HAP-1 (cell line): ENCODE measurements at regions not wholly inside any gene's neighbourhood (a gene's known extent, or its start where the extent isn't known, plus 50 kb on each side); places are given as distances from the start of the nearest gene placed in this dataset.

Experiments used
- DNase-seq, 2 experiments: peaks; one replicate each; pipeline ENCODE4 v3.0.0-alpha.2; 2016 to 2020; ENCODE audit warnings: low spot score in 2 of 2
- H3K27me3 ChIP-seq: fragments of 250-450 bp; sonication (Bioruptor Pico); 2 replicates; pipeline ENCODE4 v1.5.1; 2020; ENCODE audit warnings: low read depth, mild to moderate bottlenecking, moderate library complexity
- H3K36me3 ChIP-seq: fragments of 250-450 bp; sonication (Bioruptor Pico); replicated peaks from 2 replicates; pipeline ENCODE4 v1.5.1; 2020; ENCODE audit warnings: mild to moderate bottlenecking
- H3K4me1 ChIP-seq: fragments of 250-450 bp; sonication (Bioruptor Pico); 2 replicates; pipeline ENCODE4 v1.5.1; 2020; ENCODE audit warnings: mild to moderate bottlenecking
- H3K4me3 ChIP-seq: fragments of 250-450 bp; sonication (Bioruptor Pico); 2 replicates; pipeline ENCODE4 v1.5.1; 2020; ENCODE audit warnings: mild to moderate bottlenecking, moderate library complexity
- H3K9me3 ChIP-seq: fragments of 250-450 bp; sonication (Bioruptor Pico); 2 replicates; pipeline ENCODE4 v1.5.1; 2020; ENCODE audit warnings: mild to moderate bottlenecking, moderate library complexity
- in situ Hi-C: fragments of 300-500 bp; cut with MboI; formaldehyde crosslinking; loops from 3 replicates; pipeline ENCODE4 v1.14.3; 2020; ENCODE audit warnings: low sequenced_read_pairs, inconsistent platforms, mixed read lengths

- no peaks in the 10 kb centered on the region for H3K9me3 ChIP-seq
- no peaks in the 10 kb centered on the region for H3K27me3 ChIP-seq
- H3K4me3 ChIP-seq = no peak overlapping the region
- DNase-seq = no peak
- in situ Hi-C loops = no loop called here
- no peaks in the 10 kb centered on the region for H3K4me1 ChIP-seq
- no peaks in the 10 kb centered on the region for H3K36me3 ChIP-seq
Measured at GRCh38 chr5:60527072-60527471, 172.9 kb downstream of the DEPDC1B start.

GRCh38 chr5:60526336-60526875 lies 173.6 kb downstream of the DEPDC1B start:
- no peaks in the 10 kb centered on the region for H3K4me1 ChIP-seq
- H3K27me3 ChIP-seq = no peaks in the 10 kb centered on the region
- H3K36me3 ChIP-seq = no peaks in the 10 kb centered on the region
- H3K9me3 ChIP-seq = no peaks in the 10 kb centered on the region
- in situ Hi-C loops = no loop called here
- H3K4me3 ChIP-seq = no peak overlapping the region
- no peak for DNase-seq

- in situ Hi-C loops = no loop called here
- no peaks in the 10 kb centered on the region for H3K4me1 ChIP-seq
- DNase-seq = no peak
- no peaks in the 10 kb centered on the region for H3K9me3 ChIP-seq
- H3K36me3 ChIP-seq = no peaks in the 10 kb centered on the region
- no peak overlapping the region for H3K4me3 ChIP-seq
- H3K27me3 ChIP-seq = peaks cover 6% of the 10 kb centered on the region; the same call in 1 of the 2 replicates
Measured at GRCh38 chr5:60522292-60522905, 177.6 kb downstream of the DEPDC1B start.

- Histone ChIP-seq H3K27me3 (peaks cover 6% of the 10 kb centered on the region; the same call in 1 of the 2 replicates), H3K4me3 (no peak overlapping the region), H3K36me3 (no peaks in the 10 kb centered on the region), H3K4me1 (no peaks in the 10 kb centered on the region), H3K9me3 (no peaks in the 10 kb centered on the region)
- DNase-seq = no peak
- in situ Hi-C loops = no loop called here
Measured at GRCh38 chr5:60521376-60522291, 178.3 kb downstream of the DEPDC1B start.

GRCh38 chr5:60520451-60521227 lies 179.3 kb downstream of the DEPDC1B start:
- no peak overlapping the region for H3K4me3 ChIP-seq
- H3K36me3 ChIP-seq = no peaks in the 10 kb centered on the region
- H3K9me3 ChIP-seq = no peaks in the 10 kb centered on the region
- H3K27me3 ChIP-seq = peaks cover 6% of the 10 kb centered on the region; the same call in 1 of the 2 replicates
- no peak for DNase-seq
- in situ Hi-C loops = no loop called here
- no peaks in the 10 kb centered on the region for H3K4me1 ChIP-seq

- in situ Hi-C loops = no loop called here
- no peaks in the 10 kb centered on the region for H3K36me3 ChIP-seq
- no peaks in the 10 kb centered on the region for H3K9me3 ChIP-seq
- H3K4me1 ChIP-seq = no peaks in the 10 kb centered on the region
- H3K27me3 ChIP-seq = peaks cover 6% of the 10 kb centered on the region; the same call in 1 of the 2 replicates
- H3K4me3 ChIP-seq = no peak overlapping the region
- DNase-seq = no peak
Measured at GRCh38 chr5:60519372-60519771, 180.6 kb downstream of the DEPDC1B start.

GRCh38 chr5:60517850-60518249 lies 182.1 kb downstream of the DEPDC1B start:
- H3K4me3 ChIP-seq = no peak overlapping the region

GRCh38 chr5:60517094-60517694 lies 182.8 kb downstream of the DEPDC1B start:
- Histone ChIP-seq H3K27me3 (peaks cover 6% of the 10 kb centered on the region; the same call in 1 of the 2 replicates), H3K4me3 (no peak overlapping the region), H3K4me1 (no peaks in the 10 kb centered on the region), H3K36me3 (no peaks in the 10 kb centered on the region), H3K9me3 (no peaks in the 10 kb centered on the region)
- in situ Hi-C loops = no loop called here
- DNase-seq = no peak

More at GRCh38 chr5:60517850-60518249, 182.1 kb downstream of the DEPDC1B start:
- Histone ChIP-seq H3K36me3 (no peaks in the 10 kb centered on the region), H3K27me3 (peaks cover 6% of the 10 kb centered on the region; the same call in 1 of the 2 replicates), H3K4me1 (no peaks in the 10 kb centered on the region), H3K9me3 (no peaks in the 10 kb centered on the region)
- in situ Hi-C loops = no loop called here
- DNase-seq = no peak

- in situ Hi-C loops = no loop called here
- H3K4me1 ChIP-seq = no peaks in the 10 kb centered on the region
- H3K9me3 ChIP-seq = no peaks in the 10 kb centered on the region
- peaks cover 6% of the 10 kb centered on the region; the same call in 1 of the 2 replicates for H3K27me3 ChIP-seq
- no peak for DNase-seq
- no peaks in the 10 kb centered on the region for H3K36me3 ChIP-seq
- no peak overlapping the region for H3K4me3 ChIP-seq
Measured at GRCh38 chr5:60516688-60517087, 183.3 kb downstream of the DEPDC1B start.

- Histone ChIP-seq H3K9me3 (no peaks in the 10 kb centered on the region), H3K4me1 (no peaks in the 10 kb centered on the region), H3K36me3 (no peaks in the 10 kb centered on the region), H3K27me3 (peaks cover under 1% of the 10 kb centered on the region; the same call in 1 of the 2 replicates), H3K4me3 (no peak overlapping the region)
- in situ Hi-C loops = no loop called here
- no peak for DNase-seq
Measured at GRCh38 chr5:60514152-60514551, 185.8 kb downstream of the DEPDC1B start.

- Histone ChIP-seq H3K4me1 (no peaks in the 10 kb centered on the region), H3K4me3 (no peak overlapping the region), H3K36me3 (no peaks in the 10 kb centered on the region), H3K27me3 (no peaks in the 10 kb centered on the region), H3K9me3 (no peaks in the 10 kb centered on the region)
- DNase-seq = no peak
- in situ Hi-C loops = no loop called here
Measured at GRCh38 chr5:60512117-60512516, 187.8 kb downstream of the DEPDC1B start.

GRCh38 chr5:60510663-60511062 lies 189.3 kb downstream of the DEPDC1B start:
- H3K9me3 ChIP-seq = no peaks in the 10 kb centered on the region
- H3K4me1 ChIP-seq = no peaks in the 10 kb centered on the region
- DNase-seq = no peak
- H3K27me3 ChIP-seq = no peaks in the 10 kb centered on the region
- in situ Hi-C loops = no loop called here
- no peaks in the 10 kb centered on the region for H3K36me3 ChIP-seq
- H3K4me3 ChIP-seq = no peak overlapping the region

GRCh38 chr5:60510049-60510448 lies 189.9 kb downstream of the DEPDC1B start:
- no peaks in the 10 kb centered on the region for H3K9me3 ChIP-seq
- no peaks in the 10 kb centered on the region for H3K4me1 ChIP-seq
- H3K4me3 ChIP-seq = no peak overlapping the region
- no peak for DNase-seq
- no peaks in the 10 kb centered on the region for H3K27me3 ChIP-seq
- in situ Hi-C loops = no loop called here
- no peaks in the 10 kb centered on the region for H3K36me3 ChIP-seq
